SW 1271 (cell line): ENCODE measurements at regions not wholly inside any gene's neighbourhood (a gene's known extent, or its start where the extent isn't known, plus 50 kb on each side); places are given as distances from the start of the nearest gene placed in this dataset.

Experiments used
- DNase-seq, 2 experiments: peaks; one replicate each; lab custom pipeline; 2025; lab: John Stamatoyannopoulos, UW

DNA sequence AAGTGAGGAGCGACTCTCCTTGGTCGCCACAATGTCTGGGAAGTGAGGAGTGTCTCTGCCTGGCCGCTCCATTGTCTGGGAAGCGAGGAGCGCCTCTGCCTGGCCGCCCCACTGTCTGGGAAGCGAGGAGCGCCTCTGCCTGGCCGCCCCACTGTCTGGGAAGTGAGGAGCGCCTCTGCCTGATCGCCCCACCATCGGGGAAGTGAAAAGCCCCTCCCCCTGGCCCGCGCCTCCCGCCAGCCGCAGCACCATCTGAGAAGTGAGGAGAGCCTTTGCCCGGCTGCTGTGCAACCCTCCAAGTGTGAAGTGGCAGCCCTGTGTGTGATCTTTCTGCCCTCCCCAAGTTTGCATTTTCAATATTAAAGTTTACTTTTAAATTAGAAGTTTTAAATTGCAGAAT lies 95.0 kb upstream of the PPP2R5A start:
- DNase-seq: no peak

DNA sequence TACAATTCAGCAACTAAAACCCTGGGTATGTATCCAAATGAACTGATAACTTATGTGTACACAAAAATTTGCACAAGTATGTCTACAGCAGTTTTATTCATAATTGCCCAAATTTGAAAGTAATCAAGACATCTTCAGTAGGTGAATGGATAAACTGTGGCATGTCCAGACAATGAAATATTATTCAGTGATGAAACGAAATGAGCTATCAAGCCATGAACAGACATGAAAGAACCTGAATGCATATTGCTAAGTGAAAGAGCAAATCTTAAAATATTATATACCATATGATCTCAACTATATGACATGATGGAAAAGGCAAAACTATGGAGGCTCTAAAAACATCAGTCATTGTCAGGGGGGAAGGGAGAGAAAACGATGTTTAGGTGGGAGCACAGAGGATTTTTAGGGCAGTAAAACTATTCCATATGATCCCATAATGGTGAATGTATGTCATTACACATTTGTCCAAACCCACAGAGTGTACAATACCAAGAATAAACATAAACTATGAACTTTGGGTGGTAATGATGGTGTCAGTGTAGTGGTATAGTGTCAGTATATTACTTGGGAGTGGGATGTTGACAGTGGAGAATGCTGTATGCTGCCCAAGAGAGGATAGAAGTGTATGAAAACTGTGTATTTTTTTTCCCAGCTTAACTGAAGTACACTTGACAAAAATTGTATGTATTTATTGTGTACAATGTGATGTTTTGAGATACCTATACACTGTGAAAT lies 92.8 kb upstream of the PPP2R5A start:
- DNase-seq: no peak

DNA sequence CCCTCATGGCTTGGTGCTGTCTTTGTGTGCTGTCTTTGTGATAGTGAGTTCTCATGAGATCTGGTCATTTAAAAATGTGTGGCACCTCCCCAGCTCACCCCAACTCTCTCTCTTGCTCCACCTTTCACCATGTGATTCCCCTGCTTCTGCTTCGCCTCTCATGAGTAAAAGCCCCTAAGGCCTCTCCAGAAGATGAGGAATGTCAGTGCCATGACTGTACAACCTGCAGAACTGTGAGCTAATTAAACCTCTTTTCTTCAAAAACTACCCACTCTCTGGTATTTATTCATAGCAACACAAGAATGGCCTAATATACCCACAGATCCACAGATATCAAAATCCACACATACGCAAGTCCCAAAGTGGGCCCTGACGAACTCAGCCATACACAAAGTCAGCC lies 88.9 kb upstream of the PPP2R5A start:
- DNase-seq: no peak

DNA sequence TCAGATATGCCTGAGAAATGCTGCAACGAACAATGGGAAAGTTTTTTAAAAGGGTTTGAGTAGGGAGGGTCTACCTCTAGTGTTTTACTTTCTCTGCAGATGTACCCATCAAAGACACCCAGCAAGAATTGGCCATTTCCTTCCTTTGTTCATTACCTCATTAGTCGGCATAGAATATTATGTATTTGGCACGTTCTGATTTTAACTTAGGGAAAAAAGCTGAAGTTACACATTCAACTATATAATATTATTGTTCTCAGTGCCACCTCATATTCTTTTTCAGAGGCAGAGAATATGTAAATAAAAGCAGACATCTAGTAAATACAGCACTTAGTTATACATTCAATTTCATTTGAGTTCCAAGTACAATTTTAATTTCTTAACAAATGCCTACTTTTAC lies 83.7 kb upstream of the PPP2R5A start:
- DNase-seq: no peak

DNA sequence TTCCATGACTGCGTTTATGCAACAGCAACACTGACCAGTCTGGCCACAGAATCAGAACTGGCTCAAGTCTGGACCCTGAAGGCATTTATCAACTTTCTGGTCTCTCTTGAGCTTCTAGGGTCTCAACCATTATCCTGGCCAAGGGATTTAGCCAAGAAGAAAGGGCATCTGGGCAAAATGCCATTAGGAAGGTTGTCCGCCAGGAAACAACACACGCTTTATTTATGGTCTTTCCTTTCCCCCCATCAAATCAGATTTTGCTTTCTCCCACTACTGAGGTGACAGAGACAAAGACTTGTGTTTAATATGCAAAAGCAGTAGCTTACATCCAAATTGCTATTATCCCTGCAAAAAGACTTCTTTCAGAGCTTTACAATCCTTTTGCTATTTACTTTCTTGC lies 81.6 kb upstream of the PPP2R5A start:
- no peak for DNase-seq

DNA sequence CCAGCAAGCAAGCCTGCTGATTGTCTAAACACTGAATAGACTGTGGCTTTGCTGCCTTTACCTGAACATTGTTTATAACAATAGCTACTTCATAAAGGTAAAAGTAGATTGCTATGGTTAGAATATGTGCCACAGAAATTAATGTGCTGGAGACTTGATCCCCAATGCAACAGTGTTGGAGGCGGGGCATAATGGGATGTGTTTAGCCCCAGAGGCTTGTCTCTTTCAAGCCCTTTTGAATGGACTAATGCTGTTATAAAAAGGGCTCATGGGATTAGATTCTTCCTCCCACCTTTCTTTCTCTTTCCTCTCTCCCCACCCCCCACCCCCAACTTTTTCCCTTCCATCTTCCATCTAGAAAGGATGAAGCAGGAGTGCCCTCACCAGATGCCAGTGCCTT lies 80.2 kb upstream of the PPP2R5A start:
- DNase-seq: no peak

DNA sequence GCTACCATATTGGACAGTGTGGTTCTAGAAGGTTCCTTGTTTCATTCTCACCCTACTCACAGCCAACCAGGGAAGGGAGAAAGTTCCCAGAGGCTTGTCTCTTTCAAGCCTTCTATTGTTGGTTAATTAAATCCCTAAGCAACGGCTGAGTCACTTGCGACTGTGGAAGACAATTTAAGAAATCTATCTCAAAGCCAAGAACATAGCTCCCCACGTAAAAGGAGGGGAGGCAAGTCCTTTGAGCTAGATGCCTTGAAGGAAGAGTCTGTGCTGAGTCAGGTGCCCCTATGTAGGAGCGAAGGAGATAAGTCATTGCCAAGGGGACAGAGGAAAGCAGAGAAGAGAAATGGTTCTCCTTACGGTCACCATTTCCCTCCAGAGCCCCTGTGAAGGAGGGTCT lies 79.4 kb upstream of the PPP2R5A start:
- DNase-seq: no peak

DNA sequence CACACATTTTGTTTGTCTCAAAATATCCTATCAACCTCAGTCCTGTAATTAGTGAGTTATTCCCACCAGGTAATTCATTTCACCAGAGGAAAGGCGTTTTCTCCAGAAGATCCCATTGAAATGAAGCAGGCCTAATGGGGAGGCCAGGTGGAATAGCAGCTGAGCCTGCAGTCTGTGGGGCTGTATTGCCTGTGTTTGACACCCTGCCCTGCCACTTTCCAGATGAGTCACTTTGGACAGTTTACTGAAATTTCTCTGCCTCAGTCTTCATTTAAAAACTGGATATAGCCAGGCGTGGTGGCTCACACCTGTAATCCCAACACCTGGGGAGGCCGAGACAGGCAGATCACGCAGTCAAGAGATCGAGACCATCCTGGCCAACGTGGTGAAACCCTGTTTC lies 78.1 kb upstream of the PPP2R5A start:
- no peak for DNase-seq

DNA sequence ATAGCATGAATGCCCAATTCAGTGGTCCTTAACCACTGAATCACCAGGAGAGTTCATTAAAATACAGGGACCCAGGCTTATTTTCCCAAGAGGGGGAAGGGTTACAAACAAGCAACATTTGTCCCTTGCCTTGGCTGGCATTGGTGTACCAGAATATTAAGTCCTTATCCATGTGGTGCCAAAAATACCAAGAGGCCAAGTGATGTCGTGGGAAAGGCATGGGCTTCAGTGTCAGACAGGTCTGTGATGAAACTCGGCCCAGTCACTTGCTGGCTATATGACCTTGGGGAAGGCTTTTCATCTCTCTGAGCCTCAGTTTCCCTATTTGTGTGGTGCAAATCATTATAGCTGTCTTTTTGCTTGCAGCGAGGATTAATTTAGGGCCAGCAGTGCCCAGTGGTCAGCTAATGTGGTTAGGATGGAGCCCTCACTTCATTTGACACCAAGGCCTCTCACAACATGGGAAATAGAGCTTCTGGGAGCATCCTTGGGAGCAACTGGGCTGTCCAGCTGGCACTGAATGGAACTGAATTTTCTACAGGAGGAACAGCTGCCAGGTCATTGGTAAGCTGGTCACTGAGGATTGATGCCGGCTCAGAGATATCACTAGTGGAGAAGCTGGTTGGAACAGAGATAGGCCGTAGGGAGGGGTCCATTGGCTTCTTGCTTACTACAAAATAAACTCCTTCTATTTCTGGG lies 77.2 kb upstream of the PPP2R5A start:
- no peak for DNase-seq

DNA sequence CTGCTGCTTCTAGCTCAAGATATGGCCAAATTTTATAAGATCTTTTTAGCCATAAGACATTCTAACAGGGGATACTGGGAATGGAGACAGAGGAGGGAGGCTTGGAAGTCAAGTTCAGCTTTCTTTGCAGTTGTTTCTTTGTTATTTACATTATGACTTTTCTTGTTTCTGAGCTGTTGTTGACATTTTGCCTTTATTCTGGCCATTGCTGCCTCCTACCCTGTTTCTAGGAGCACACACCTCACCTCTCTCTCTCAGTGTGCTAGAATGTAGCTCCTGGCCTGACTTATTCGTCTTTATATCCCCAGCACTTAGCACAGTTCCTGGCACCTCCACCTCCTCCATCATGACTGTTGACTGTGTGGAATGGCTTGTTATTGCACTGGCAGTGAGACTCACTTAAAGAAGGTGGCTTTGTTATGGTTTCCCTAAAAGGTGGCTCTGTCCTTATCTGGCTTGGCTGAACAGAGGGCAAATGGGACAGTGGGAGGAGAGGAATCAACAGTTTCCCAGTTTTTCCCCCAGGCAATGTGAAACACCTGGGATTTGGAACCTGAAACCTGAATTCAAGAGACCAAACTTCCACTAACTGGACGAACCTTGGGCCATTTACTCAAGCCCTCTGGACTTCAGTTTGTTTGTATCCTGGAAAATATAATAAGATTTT lies 76.1 kb upstream of the PPP2R5A start:
- no peak for DNase-seq

DNA sequence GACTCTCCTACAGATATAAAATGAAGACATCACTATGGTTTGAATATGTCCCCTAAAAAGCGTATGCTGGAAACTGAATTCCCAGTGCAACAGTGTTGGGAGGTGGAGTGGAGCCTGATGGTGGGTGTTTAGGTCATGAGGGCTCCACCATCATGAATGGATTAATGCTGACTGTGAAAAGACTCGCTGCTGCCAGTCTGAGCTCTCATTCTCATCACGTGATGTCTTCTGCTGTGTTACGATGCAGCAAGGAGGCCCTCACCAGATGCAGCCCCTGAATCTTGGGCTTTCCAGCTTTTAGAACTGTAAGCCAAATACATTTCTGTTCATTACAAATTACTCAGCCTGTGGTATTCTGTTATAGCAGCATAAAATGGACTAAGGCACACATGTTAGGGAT lies 73.8 kb upstream of the PPP2R5A start:
- DNase-seq: no peak

DNA sequence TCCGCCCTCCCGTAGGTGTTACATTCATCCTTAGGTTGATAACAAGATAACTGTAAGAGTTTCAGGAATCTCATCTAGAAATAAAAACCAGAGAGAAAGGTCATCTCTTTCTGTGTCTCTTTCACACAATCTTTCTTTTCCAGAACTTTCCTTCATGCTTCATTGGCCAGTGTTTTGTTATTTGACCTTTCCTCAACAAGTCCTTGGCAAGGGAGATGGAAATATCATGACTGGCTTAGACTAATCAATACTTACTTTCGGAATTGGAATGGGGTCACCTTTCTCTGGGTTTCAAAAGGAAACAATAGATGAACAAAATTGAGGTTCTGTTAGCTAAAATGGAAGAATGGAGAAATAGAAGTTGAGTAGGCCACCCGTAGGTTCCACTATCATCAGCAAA lies 72.9 kb upstream of the PPP2R5A start:
- DNase-seq: no peak

DNA sequence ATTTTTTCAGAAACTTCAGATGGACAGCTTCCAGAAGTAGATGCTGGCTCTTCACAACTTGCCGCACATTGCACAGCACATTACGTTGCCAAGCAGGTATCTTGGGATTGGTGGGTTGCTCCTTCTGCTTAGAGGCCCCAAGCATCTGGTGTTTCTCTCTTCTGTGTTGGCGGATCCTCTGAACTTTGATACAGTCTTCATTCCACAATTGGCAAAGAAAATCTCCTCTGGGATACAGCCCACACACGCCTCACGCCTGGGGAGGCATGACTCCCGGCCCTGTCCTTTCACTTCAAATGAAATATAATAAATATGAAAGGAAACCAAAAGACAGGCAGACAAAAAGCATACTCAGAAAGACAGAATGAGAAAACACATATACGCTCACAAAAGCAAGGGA lies 72.3 kb upstream of the PPP2R5A start:
- DNase-seq: no peak

DNA sequence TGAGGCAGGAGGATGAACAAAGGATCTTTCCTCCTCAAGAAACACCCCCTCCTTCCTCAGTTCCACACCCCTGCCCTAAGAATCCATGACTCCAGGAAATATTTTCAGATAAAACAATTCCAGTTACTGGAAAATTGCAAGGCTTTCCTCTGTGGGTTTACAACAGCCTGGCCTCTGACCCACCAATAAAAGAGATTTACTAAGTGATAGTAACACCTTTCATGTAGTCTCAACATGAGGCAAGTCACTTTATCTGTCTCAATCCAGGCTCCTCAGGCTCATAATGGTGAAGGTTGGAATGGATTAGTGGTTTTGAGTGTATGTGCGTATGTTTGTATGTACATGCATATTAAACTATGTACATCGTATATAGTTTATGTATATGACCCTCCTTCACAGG lies 71.4 kb upstream of the PPP2R5A start:
- no peak for DNase-seq

DNA sequence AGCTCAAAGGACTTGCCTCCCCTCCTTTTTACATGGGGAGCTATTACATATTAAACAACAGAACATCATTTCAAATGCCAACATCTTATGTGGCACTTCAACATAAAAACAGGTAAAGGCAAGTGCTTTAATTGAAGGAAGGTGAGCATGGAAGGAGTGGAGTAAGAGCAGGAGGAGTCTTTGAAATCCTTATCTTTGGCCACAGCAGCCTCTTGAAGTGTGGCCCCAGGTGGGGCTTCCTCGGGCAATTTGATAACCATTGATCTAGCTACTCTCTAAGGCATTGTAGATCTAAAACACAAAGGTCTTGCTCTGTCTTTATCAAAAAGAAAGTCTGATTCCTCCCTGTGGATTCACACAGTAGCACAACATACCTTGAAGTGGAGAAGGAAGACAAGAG lies 70.9 kb upstream of the PPP2R5A start:
- DNase-seq: no peak

DNA sequence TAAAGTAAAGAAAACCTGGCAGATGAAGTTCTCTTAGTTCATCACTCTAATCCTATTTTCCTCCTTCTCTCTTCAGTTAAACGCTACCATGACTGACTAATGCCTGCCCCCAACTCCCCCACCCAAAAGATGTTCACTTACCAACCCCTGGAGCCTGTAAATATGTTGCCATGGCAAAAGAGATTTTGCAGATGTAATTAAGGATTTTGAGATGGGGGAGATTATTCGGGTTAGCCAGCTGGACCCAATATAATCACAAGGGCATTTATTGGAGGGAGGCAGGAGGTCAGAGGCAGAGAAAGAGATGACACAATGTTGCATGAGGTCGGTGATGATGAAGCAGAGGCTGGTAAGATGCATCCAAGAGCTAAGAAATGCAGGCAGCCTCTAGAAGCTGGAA lies 69.3 kb upstream of the PPP2R5A start:
- DNase-seq: no peak

DNA sequence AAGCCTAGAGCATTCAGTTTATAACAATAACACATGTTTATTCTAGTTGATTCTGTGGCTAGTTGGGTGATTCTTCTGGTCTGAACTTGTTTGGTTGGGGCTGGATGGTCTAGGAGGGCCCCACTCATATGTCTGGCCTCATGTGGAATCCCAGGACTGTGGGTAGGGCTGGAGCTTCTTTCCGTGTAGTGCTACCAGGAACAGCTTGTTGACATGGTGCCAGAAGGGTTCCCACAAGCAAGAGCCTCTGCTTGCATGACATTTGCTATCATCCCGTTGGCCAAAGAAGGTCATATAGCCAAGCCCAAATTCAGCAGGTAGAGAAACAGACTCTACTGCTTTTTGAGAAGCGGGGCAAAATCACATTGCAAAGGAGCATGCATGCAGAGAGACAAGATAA lies 67.6 kb upstream of the PPP2R5A start:
- no peak for DNase-seq

DNA sequence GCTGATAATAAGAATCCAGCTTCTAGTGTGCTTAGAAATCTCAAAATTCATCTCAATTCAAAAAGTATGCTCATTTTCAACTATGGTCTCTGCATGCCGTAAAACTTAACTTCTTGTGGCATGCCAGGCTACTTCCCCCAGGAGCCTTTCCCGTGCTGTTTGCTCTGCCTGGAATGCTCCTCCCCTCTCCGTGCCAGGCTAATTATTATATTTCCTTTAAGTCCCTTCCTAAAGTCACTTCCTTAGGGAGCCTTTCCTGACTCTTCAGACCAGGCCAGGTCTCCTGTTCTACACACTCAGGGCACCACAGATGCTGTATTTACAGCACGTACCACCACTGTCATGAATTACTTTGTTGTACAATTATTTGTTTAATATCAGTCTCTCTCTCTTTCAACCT lies 67.1 kb upstream of the PPP2R5A start:
- DNase-seq: no peak

DNA sequence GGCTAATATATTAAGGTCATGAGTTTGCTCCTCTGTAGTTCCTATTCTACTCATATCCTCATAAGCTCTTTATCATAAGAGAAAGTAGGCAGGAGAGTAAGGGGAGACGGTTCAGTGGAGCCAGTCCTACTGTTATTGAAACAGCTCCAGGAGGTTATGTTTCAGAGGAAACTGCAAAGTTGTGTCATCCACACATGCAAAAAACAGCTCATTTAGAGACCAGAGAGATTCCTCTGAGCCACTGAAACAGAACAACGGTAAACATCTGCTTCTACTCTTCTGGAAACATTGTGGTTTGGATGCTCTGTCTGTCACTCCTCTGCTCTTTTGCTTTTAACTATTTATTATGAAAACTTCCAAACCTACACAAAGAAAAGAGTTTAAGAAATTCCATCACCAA lies 66.3 kb upstream of the PPP2R5A start:
- no peak for DNase-seq

DNA sequence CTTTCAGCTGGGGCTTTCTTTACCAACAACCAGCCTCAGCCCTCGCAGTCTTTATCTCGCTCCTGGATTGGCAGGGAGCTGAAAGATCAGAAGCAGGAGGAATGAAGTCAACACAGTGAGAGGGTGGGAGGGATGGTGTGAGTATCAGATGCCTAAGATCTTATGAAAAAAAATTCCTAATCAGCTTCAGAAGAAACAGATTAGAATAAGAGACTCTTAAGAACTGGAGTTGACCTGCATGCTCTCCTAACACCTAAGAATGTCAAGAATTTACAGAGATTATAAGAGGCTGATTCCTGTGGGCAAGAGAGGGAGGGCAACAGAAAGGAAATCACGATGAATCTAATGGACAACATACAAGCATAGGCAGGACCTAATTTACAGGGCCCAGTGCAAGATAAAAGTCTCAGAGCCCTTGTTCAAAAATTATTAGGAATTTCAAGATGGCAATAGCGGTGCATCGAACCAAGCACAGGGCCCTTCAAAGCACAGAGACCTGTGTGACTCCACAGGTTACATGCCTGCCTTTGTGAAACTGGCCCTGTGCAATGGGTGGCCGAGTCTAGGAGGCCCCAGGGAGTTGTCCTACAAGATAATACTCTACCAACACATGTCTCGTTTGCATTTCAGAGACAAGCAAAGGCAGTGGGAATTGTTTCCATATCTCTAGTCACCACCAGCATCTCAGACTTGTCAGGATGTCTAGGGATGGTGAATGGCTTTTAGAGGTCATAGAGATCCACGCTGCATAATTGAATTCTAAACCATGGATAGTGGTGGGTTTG lies 65.3 kb upstream of the PPP2R5A start:
- DNase-seq: peak in 1 of 2 experiments; percentile 4

DNA sequence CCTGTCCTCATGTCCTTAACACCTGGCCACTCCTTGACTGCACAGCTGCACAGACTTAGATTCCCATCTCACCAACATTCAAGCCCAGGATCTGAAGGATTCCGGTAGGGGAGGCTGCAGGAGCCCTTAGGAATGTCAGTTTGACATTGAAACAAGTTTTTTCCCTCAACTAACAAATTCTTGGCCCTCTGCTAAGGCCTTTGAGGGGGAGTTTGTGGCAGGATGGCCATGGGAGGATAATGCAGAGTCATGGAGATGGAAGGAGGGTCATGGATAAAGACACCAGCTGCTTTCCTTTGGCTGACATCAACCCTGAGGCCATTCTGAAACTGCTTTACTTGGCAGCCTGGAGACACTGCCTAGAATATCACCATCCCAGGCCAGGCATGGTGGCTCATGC lies 63.4 kb upstream of the PPP2R5A start:
- DNase-seq: no peak

DNA sequence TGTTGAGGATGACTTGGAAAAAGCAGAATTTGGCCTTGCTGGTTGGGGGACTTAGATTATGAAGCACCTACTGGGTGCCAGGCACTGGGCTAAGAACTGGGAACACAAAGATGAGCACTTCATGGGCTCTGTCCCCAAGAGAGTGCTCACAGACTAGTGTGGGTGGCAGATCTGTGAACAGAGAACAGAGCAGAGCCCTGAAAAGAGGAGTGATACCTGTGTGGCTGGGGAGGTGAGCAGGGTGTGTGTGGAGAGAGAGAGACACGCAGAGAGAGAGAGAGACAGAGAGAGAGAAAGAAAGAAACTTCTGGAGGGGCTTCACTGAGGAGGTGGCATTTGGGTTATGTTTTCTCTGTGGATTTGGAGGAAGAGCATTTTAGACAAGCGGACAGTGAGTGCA lies 61.1 kb upstream of the PPP2R5A start:
- DNase-seq: no peak

DNA sequence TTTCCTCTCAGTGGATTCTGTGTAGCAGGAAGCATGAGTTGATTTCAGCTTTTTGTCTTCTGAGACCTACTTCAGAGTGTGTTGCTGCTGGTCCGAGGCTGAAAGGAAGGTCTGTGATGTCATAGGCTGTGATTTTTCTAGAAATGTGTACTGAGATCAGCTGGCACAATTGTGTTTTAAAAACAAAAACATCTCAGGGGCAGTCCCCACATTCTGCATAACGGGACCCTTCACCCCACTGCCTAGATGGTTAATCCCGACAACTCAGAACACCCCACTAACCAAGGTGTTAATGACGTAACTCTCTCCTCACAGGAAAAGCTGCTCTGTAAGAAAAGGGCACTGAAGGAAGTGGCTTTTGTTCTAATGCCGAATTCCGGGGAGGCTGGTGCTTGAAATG lies 59.8 kb upstream of the PPP2R5A start:
- no peak for DNase-seq
